HG03103 (cell line): ENCODE measurements at regions not wholly inside any gene's neighbourhood (a gene's known extent, or its start where the extent isn't known, plus 50 kb on each side); places are given as distances from the start of the nearest gene placed in this dataset.

Source experiments
- ATAC-seq: cut with Tn5 transposase; IDR thresholded peaks from one replicate; pipeline ENCODE4 v1.9.1; 2021; ENCODE audit warnings: low read depth; ENCODE audit not compliant: unreplicated experiment

DNA sequence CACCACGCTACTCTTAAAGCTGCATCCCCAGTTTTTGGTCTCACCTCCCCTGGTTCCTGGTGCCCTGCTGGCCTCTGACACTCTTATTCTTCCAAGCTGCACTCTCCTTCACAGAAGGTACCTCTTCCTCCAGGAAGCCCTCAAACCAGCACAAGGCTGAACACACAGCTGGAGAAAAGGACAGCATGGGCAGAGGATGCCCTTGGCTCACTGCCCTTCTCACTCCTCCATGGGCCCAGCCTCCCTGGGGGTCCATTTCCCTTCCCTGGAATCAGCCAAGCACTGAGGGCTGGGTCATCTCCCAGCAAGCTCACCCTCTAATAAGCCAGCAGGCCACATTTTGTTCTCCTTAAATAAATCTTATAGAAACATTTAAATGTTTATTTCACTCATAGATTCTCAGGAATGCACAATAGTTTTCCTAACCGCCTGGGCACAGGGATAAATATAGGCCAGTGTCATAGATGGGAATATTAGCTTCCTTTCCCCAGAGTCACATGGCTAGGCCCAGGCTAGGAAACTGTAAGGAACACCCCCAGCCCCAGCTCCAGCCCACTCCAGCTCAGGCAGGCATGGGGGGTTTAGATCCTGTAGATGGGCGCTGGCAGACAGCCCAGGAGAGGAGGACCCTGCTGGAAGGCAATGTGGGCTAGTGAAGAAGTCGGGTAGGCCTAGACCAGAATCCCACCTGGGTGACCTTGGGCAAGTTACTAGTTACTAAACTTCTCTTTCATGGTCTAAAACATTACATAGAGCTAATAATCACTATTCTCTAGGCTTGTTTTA, 51.5 kb downstream of the IRAG1 start:
- no peak for ATAC-seq

DNA sequence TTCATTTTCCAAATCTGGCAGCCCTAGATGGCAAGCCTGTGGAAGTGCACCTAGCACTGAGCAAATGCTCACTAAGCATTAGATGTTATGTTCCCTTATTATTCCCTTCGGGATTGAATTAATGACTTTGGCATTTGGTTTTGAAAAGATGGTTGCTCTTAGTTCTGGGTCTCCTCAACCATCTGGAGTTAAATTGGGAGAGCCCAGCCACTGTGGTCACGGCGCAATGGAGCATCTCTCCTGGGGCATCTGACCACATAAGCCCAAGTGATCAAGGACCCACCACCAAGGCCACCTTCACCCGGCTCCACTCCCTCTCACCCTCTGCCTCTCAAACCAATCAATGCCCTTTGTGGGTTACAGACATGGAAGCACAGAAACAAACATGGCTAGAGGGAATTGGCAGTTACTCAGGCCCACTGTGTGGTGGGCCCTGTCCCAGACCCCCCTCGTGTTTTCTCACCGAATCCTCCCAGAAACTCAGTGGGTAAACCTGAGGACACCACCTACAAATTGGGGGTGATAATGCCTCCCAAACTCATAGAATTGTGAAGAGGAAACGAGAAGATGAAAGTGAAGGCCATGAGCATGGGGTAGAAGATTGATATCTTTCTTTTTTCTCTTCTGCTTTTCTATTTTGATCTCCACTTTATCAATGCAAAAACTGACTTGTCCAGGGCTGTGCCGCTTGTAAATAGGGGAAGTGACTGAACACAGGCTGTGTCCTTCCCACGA, 52.2 kb downstream of the IRAG1 start:
- ATAC-seq: peak; percentile 87

GRCh38 chr11:10640308-10640707, 53.2 kb downstream of the IRAG1 start:
- no peak for ATAC-seq

GRCh38 chr11:10639350-10639749, 54.2 kb downstream of the IRAG1 start:
- no peak for ATAC-seq

DNA sequence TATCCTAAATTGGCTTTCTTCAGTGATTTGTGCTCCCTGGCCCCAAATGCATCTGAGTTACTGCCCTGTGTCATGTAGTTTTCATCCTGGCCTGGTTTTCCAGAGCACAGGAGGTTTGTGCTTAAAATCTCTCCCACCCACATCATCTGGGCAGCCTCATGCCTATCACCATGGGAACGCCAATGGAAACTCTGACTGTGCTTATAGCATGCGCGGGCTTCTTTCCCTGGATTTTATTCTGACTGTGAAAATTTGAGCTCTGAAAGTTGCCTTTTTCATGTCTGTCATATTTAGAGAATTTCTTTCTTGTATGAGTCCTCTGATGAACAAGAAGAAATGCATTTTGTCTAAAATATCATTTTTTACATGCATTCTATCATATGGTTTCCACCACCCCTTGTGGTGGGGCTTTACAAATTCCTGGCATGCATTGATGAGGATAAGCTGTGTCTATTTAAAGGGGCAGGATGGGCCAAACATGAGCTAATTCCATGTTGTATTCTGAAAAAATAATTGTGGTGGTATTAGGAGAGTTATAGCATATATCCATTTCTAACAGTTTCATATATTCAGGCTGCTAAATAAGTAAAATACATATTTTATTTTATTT, 55.1 kb downstream of the IRAG1 start:
- ATAC-seq: no peak

- no peak for ATAC-seq
These were observed 55.8 kb downstream of the IRAG1 start for GRCh38 chr11:10637731-10638151.

DNA sequence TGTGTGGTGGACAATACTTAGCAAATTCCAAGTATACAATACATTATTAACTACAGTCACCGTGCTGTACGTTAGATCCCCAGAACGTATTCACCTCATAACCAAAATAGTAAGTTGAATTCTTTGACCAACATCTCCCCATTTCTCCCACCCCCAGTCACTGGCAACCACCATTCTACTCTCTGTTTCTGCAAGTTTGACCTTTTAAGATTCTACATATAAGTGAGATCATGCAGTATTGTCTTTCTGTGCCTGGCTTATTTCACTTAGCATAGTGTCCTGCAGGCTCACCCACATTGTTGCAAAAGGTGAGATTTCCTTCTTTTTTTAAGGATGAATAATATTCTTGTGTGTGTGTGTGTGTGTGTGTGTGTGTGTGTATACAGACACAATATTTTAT, 59.1 kb downstream of the IRAG1 start:
- ATAC-seq: no peak

- no peak for ATAC-seq
These were observed 60.3 kb downstream of the IRAG1 start for GRCh38 chr11:10633261-10633660.

DNA sequence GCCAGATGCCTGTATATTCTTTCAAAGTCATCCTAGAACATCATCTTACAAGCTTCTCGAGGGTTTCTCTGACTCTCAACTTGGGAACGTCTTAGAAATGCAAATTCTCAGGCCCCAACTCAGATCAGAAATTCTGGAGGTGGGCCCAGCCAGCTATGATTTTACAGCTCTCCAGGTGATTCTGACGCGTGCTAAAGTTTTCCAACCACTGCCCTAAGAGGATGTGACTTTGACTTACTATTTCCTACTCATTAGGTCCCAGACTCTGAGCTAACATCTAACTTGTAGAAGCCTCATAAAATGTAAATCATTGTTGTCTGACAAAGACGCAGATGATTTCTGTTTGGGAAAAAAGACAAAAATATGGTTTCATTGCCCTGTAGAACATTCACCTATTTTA, 61.1 kb downstream of the IRAG1 start:
- no peak for ATAC-seq

DNA sequence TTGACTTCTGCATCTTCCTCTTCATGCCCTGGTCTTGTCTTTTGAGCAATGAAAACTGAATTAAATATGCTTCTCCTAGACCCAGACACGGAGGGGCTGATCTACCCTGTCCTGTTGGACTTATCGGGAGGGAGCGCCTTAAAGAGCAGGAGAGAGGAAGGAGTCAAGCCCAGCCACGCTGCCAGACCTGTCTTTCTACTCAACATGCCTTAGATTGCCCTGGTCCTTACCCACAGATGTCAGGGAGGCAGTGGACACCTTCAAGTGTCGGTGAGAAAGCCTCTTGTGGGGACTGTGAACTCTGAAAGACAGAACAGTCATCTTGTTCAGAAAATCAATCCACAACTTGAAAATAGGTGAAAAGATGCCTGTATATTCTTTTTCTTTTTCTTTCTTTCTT, 61.8 kb downstream of the IRAG1 start:
- no peak for ATAC-seq

- no peak for ATAC-seq
These were observed 61.0 kb upstream of the LYVE1 start for GRCh38 chr11:10629411-10630002.

- no peak for ATAC-seq
These were observed 60.2 kb upstream of the LYVE1 start for GRCh38 chr11:10628508-10629236.

DNA sequence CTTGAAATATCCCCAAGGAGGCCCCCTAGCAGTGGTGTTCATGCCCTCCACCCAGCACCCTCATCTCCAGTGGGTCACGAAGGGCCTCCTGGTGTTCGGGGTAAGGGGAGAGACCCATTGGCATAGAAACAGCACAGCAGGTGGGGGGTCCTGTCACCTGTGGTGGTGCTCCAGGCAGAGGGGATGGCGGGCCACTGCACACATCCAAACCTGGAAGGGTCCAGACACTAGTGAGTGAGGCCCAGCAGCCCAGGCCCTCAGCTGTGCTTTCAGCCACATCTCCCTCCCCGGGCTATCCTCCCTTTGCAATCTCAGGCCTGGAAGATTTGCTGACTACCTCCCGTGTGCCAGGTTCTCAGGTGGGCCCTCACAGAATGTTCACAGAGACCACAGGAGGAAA, 59.4 kb upstream of the LYVE1 start:
- no peak for ATAC-seq

- no peak for ATAC-seq
These were observed 58.8 kb upstream of the LYVE1 start for GRCh38 chr11:10627291-10627690.

DNA sequence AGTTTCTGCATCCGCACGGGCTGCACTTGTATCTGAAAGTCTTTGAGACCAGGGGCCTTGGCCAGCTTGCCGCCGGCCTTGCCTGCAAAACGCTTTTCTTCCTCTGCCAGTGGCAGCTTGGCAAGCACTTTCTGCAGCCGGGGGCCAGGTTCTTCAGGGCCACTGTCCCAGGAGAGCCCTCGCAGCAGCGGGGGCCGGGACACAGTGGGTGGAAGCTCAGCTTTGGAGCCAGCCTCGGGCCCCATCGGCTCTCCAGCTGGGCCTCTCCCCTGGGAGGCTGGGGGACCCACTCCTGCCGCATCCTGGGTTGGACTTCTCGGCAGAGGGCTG, 57.5 kb upstream of the LYVE1 start:
- ATAC-seq: no peak

DNA sequence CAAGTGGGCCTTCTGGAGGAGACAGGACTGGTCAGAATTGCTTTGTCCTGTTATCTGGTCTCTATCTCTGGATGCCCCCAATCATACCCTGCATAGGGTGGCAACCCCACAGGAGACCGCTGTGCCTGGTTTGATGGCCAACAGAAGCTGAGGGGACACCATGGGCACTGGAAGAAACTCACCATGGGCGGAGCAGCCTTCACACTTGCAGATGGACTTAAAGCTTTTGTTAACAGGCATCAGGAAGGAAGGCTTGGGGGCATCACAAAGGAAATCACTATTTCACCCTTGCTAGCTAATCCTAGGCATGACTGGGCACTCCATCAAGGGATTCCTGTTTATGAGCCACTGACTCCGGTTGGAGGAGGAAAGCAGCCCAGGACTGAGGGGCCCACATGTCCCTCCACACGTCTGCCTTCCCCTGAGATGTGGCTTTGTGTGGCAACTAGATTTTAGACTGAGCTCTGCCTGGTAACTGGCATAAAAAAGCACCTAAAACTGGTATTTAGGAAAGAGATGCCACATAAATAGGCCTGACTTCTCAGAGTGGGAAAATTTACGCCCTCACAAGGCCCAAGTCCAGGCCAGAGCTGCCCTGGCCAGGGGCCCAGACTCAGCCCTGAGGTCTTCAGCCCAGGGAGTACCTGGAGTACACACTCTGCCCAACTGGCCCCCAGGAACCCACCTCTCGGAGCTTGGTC, 57.0 kb upstream of the LYVE1 start:
- ATAC-seq: no peak

- ATAC-seq: no peak
These were observed 55.6 kb upstream of the LYVE1 start for GRCh38 chr11:10623797-10624761.

- no peak for ATAC-seq
These were observed 54.7 kb upstream of the LYVE1 start for GRCh38 chr11:10622957-10623791.
